DND-41 (cell line): ENCODE measurements at regions not wholly inside any gene's neighbourhood (a gene's known extent, or its start where the extent isn't known, plus 50 kb on each side); places are given as distances from the start of the nearest gene placed in this dataset.

Source experiments
- EZH2 ChIP-seq: IDR thresholded peaks from 3 replicates; pipeline ENCODE4 v1.6.1; 2012; ENCODE audit warnings: borderline replicate concordance, low read depth, mild to moderate bottlenecking, moderate library complexity, low read length, inconsistent platforms; ENCODE audit not compliant: severe bottlenecking
- TF ChIP-seq, protein P1 (sequence below): IDR thresholded peaks from 2 replicates; pipeline ENCODE4 v1.5.1; 2012; ENCODE audit warnings: borderline replicate concordance, low read length, moderate library complexity, mild to moderate bottlenecking; ENCODE audit not compliant: poor library complexity, severe bottlenecking; ENCODE audit errors: extremely low read depth

DNA sequence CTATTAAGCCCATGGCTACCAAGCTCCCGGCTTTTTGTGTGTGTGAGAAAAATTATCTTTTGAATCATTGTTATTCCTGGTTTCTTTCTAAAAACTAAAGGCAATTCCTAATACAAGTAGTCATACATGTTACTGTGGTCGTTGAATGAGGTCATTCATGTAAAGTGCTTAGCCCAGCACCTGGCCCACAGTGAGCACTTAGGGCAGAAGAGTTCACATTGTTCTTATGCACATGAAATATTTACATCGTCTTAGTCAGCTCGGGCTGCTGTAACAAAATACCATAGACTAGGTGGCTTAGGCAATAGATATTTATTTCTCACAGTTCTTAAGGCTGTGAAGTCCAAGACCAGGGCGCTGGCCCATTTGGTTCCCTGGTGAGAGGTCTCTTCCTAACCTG, 216.1 kb downstream of the SHQ1 start:
- TF ChIP-seq, protein P1, sequence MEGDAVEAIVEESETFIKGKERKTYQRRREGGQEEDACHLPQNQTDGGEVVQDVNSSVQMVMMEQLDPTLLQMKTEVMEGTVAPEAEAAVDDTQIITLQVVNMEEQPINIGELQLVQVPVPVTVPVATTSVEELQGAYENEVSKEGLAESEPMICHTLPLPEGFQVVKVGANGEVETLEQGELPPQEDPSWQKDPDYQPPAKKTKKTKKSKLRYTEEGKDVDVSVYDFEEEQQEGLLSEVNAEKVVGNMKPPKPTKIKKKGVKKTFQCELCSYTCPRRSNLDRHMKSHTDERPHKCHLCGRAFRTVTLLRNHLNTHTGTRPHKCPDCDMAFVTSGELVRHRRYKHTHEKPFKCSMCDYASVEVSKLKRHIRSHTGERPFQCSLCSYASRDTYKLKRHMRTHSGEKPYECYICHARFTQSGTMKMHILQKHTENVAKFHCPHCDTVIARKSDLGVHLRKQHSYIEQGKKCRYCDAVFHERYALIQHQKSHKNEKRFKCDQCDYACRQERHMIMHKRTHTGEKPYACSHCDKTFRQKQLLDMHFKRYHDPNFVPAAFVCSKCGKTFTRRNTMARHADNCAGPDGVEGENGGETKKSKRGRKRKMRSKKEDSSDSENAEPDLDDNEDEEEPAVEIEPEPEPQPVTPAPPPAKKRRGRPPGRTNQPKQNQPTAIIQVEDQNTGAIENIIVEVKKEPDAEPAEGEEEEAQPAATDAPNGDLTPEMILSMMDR = no peak
- no peak for TF ChIP-seq EZH2
